SK-N-SH treated with all-trans-retinoic acid at 6 μM for 48 hours (cell line): ENCODE measurements at regions not wholly inside any gene's neighbourhood (a gene's known extent, or its start where the extent isn't known, plus 50 kb on each side); places are given as distances from the start of the nearest gene placed in this dataset.

Experiments
- CSDC2 ChIP-seq: fragments of 250-450 bp; sonication (Bioruptor Pico); IDR thresholded peaks from 2 replicates; pipeline ENCODE4 v1.5.0; 2020; ENCODE audit warnings: mild to moderate bottlenecking, moderate library complexity
- GLIS3 ChIP-seq: fragments of 250-450 bp; sonication (Bioruptor Pico); IDR thresholded peaks from 2 replicates; pipeline ENCODE4 v1.5.0; 2020; ENCODE audit warnings: mild to moderate bottlenecking, moderate library complexity
- POU6F1 ChIP-seq: fragments of 250-450 bp; sonication (Bioruptor Pico); IDR thresholded peaks from 2 replicates; pipeline ENCODE4 v1.8.0; 2021; ENCODE audit warnings: low read depth, mild to moderate bottlenecking, moderate library complexity, borderline replicate concordance
- PPARA ChIP-seq: fragments of 250-450 bp; sonication (Bioruptor Pico); IDR thresholded peaks from 2 replicates; pipeline ENCODE4 v1.5.0; 2020; ENCODE audit warnings: mild to moderate bottlenecking, borderline replicate concordance
- TF ChIP-seq, protein P1 (sequence below): fragments of 250-450 bp; sonication (Bioruptor Pico); IDR thresholded peaks from 2 replicates; pipeline ENCODE4 v1.5.0; 2020; ENCODE audit warnings: mild to moderate bottlenecking, moderate library complexity

DNA sequence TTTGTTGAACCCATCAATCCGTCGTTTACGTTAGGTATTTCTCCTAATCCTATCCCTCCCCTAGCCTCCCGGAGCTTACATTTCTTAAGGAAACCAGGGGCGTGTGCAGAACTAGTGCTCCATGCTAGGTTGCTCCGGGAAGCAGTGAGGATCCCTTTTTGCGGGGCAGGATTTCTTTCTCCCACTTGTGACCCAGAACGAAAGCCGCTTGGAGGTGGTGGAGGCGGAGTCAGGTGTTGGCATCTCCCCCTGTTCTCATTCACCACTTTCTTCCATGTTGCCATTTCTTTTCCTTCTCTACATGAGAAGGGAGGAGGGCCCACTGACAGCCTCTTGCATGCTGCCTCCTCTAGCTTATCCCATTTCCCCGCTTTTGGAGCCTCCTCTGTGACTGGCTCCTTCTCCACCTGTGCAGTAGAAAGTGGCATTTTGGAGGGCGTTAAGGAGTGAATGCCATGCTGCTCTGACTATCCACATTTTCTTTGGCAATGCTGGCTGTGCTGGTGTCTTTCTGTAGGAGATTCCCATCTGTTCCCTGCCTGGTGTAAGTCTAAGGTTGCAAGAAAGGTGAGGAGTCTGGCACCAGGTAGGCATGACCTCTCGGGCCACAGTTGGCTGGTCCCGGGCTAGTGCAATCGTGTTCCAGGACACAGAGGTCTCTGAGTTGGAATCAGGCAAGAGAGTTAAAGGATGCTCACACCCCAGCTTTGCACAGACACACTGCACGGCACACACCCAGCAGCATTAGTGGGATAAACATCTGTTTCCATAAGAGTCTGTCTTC lies 89.5 kb downstream of the ACKR3 start:
- TF ChIP-seq GLIS3 (no peak), PPARA (CRISPR knock-in tag) (no peak), CSDC2 (CRISPR knock-in tag) (no peak), POU6F1 (no peak)
- TF ChIP-seq, protein P1, sequence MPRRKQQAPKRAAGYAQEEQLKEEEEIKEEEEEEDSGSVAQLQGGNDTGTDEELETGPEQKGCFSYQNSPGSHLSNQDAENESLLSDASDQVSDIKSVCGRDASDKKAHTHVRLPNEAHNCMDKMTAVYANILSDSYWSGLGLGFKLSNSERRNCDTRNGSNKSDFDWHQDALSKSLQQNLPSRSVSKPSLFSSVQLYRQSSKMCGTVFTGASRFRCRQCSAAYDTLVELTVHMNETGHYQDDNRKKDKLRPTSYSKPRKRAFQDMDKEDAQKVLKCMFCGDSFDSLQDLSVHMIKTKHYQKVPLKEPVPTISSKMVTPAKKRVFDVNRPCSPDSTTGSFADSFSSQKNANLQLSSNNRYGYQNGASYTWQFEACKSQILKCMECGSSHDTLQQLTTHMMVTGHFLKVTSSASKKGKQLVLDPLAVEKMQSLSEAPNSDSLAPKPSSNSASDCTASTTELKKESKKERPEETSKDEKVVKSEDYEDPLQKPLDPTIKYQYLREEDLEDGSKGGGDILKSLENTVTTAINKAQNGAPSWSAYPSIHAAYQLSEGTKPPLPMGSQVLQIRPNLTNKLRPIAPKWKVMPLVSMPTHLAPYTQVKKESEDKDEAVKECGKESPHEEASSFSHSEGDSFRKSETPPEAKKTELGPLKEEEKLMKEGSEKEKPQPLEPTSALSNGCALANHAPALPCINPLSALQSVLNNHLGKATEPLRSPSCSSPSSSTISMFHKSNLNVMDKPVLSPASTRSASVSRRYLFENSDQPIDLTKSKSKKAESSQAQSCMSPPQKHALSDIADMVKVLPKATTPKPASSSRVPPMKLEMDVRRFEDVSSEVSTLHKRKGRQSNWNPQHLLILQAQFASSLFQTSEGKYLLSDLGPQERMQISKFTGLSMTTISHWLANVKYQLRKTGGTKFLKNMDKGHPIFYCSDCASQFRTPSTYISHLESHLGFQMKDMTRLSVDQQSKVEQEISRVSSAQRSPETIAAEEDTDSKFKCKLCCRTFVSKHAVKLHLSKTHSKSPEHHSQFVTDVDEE (CRISPR knock-in tag), result no peak
